T-cell (primary cell): ENCODE measurements at regions not wholly inside any gene's neighbourhood (a gene's known extent, or its start where the extent isn't known, plus 50 kb on each side); places are given as distances from the start of the nearest gene placed in this dataset.
"Not testable (repeated sequence)": the region's sequence is repeated elsewhere in the genome, so short reads cannot be mapped to it uniquely, and the experiment has no call there.

ENCODE experiments used
- ATAC-seq, 4 experiments: fragments of 200-7000 bp in 3 of 4; fragments of 150-1000 bp in 1 of 4; cut with Tn5 transposase; replicated peaks in 1 of 4; 1 replicate in 3 of 4; 2 replicates in 1 of 4; pipeline ENCODE4 v1.10.0; 2021; ENCODE audit warnings: moderate library complexity in 3 of 4, mild to moderate bottlenecking in 2 of 4, moderate number of reproducible peaks in 1 of 4
- CTCF ChIA-PET, 2 donors: fragments of 300-600 bp; sonication (Branson Sonifier 250); formaldehyde crosslinking; loops; one replicate each; lab custom pipeline; 2022; ENCODE audit warnings: antibody characterized with exemption in 2 of 2; lab: Charles Lee
- POLR2A ChIA-PET, 2 donors: fragments of 300-600 bp; sonication (Branson Sonifier 250); formaldehyde crosslinking; loops; one replicate each; lab custom pipeline; 2022; ENCODE audit warnings: antibody characterized with exemption in 2 of 2; lab: Charles Lee
- DNase-seq, 35 experiments: peaks; one replicate each; pipeline versions ENCODE4 v3.0.0 to v3.0.0-alpha.2; 2013 to 2023
- H3K27ac ChIP-seq: one replicate; pipeline ENCODE4 v1.5.1; 2013; ENCODE audit warnings: low read length
- H3K27me3 ChIP-seq, 2 experiments: replicated peaks in 1 of 2; 1 replicate in 1 of 2; 2 replicates in 1 of 2; pipeline versions ENCODE4 v1.6.1 to v1.7.0; 2013; ENCODE audit warnings: low read length in 1 of 2, mixed read lengths in 1 of 2; ENCODE audit not compliant: control insufficient read depth in 2 of 2, insufficient read depth in 2 of 2; ENCODE audit errors: extremely low read depth in 1 of 2
- H3K36me3 ChIP-seq, 2 donors: 1 replicate in 1 of 2; 2 replicates in 1 of 2; pipeline versions ENCODE4 v1.6.1 to v1.7.0; 2013; ENCODE audit warnings: low read length in 1 of 2; ENCODE audit not compliant: control insufficient read depth in 2 of 2, insufficient read depth in 1 of 2; ENCODE audit errors: extremely low read depth in 1 of 2
- H3K4me1 ChIP-seq, 2 experiments: 1 replicate in 1 of 2; 2 replicates in 1 of 2; pipeline versions ENCODE4 v1.6.1 to v1.7.0; 2013; ENCODE audit warnings: low read length in 2 of 2, mixed read lengths in 1 of 2; ENCODE audit not compliant: insufficient read depth in 2 of 2, control insufficient read depth in 1 of 2; ENCODE audit errors: extremely low read depth in 1 of 2
- H3K4me3 ChIP-seq, 2 donors: 1 replicate in 1 of 2; 2 replicates in 1 of 2; pipeline versions ENCODE4 v1.5.1 to v1.7.0; 2013; ENCODE audit warnings: mild to moderate bottlenecking in 2 of 2, low read length in 1 of 2, moderate library complexity in 1 of 2; ENCODE audit not compliant: control insufficient read depth in 1 of 2; ENCODE audit errors: extremely low read depth in 1 of 2
- H3K9me3 ChIP-seq: 2 replicates; pipeline ENCODE4 v1.7.0; 2013
- H3K27ac Mint-ChIP-seq, 2 donors: one replicate each; pipeline ENCODE4 v1.8.0; 2020 to 2021; ENCODE audit warnings: mild to moderate bottlenecking in 2 of 2, mixed read lengths in 2 of 2
- H3K27me3 Mint-ChIP-seq, 2 donors: one replicate each; pipeline ENCODE4 v1.8.0; 2021 to 2022; ENCODE audit warnings: mixed read lengths in 2 of 2
- H3K36me3 Mint-ChIP-seq: one replicate; pipeline ENCODE4 v1.8.0; 2021; ENCODE audit warnings: mixed read lengths
- H3K4me1 Mint-ChIP-seq, 3 donors: one replicate each; pipeline ENCODE4 v1.8.0; 2020 to 2022; ENCODE audit warnings: mixed read lengths in 3 of 3, mild to moderate bottlenecking in 1 of 3
- H3K4me3 Mint-ChIP-seq, 3 donors: one replicate each; pipeline ENCODE4 v1.8.0; 2020 to 2022; ENCODE audit warnings: mild to moderate bottlenecking in 3 of 3, mixed read lengths in 3 of 3, moderate library complexity in 3 of 3
- H3K9me3 Mint-ChIP-seq, 3 donors: one replicate each; pipeline ENCODE4 v1.8.0; 2020 to 2022; ENCODE audit warnings: mixed read lengths in 3 of 3
- WGBS: methylation state at CpG from one replicate; pipeline ENCODE4 v1.1.5; 2013; ENCODE audit warnings: missing lambda C conversion rate; ENCODE audit not compliant: insufficient coverage; 5-methylcytosine and 5-hydroxymethylcytosine counted together

DNA sequence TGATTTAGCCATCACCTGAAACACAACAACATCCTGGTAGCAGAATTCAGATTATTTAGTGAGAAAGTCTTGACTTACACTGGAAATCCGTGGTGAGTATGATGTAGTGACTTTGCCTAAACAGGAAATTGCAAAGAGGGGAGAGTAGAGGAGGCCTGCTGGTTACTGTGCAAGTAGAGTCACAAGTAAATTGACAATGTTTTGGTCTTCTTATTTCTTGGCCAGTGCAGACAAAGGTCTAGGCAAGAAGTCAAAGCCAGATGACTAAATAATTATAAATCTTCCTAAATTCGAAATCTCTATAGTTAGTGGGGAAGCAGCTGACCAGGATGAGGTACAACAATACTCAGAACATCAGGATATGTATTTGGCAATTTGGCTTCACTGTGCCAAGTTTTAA is 159.5 kb upstream of the KCTD3 start:
- Mint-ChIP-seq H3K9me3 (peaks cover 0 to 3% (median 2%) of the 10 kb centered on the region in 3 donors), H3K27ac (no peak overlapping the region), H3K36me3 (no peaks in the 10 kb centered on the region), H3K4me3 (no peak overlapping the region), H3K4me1 (no peaks in the 10 kb centered on the region), H3K27me3 (no peaks in the 10 kb centered on the region)
- no peaks in the 10 kb centered on the region for H3K36me3 ChIP-seq
- H3K4me1 ChIP-seq = no peaks in the 10 kb centered on the region
- no peak for DNase-seq
- CTCF ChIA-PET = no interaction called here
- POLR2A ChIA-PET = no interaction called here
- no CpG with 5 or more reads among the region's 2 CpGs for WGBS
- no peaks in the 10 kb centered on the region for H3K27me3 ChIP-seq
- ATAC-seq = no peak
- H3K4me3 ChIP-seq = no peak overlapping the region
- H3K9me3 ChIP-seq = no peaks in the 10 kb centered on the region
- no peak overlapping the region for H3K27ac ChIP-seq

- ATAC-seq, H3K27ac Mint-ChIP-seq, H3K36me3 ChIP-seq, H3K4me3 Mint-ChIP-seq, H3K27me3 Mint-ChIP-seq, H3K36me3 Mint-ChIP-seq, H3K4me1 Mint-ChIP-seq, H3K4me1 ChIP-seq, DNase-seq, POLR2A ChIA-PET, H3K27me3 ChIP-seq, CTCF ChIA-PET, H3K9me3 Mint-ChIP-seq, H3K4me3 ChIP-seq, H3K27ac ChIP-seq, H3K9me3 ChIP-seq: not testable (repeated sequence)
- WGBS = no CpG with 5 or more reads among the region's 4 CpGs
These were observed 157.6 kb upstream of the KCTD3 start for GRCh38 chr1:215409546-215409945.

DNA sequence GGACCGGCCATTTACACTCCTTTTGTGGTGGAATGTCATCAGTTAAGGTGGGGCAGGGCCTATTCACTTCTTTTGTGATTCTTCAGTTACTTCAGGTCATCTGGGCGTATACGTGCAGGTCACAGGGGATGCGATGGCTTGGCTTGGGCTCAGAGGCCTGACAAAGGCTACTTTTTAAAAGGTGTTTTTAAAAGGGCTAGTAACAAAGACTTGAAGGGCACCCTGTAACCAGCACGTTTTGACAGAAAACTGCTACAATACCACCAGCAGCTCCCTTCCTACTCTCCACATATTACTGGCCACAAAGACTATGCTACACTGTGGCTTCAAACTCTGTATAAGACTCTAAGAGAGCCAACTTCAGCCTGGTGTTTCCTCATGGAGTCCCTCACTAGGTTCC is 151.6 kb upstream of the KCTD3 start:
- H3K27me3 ChIP-seq, H3K36me3 ChIP-seq, H3K9me3 Mint-ChIP-seq, H3K4me3 ChIP-seq, H3K27ac Mint-ChIP-seq, POLR2A ChIA-PET, H3K4me3 Mint-ChIP-seq, H3K9me3 ChIP-seq, H3K4me1 ChIP-seq, DNase-seq, ATAC-seq, H3K27me3 Mint-ChIP-seq, H3K36me3 Mint-ChIP-seq, H3K4me1 Mint-ChIP-seq, CTCF ChIA-PET, H3K27ac ChIP-seq: not testable (repeated sequence)
- no CpG with 5 or more reads among the region's 5 CpGs for WGBS

DNA sequence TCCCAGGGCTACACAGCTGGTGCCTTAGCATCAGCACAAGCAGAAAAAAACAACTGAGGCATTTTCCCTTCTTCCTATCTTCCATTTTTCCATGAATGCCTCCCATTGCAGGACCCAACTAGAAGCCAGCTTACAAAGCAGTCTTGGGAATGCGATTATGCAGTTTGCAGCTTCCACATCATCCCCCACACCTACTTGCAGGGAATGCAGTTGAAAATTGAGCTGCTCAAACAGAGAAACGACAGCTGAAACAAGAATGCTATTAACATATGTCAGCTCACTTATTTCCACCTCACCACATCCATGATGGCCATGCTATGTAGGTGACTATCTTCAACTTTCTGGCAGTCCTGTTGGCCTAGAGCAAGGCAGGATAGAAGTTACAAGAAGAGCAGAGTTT is 150.6 kb upstream of the KCTD3 start:
- H3K9me3 Mint-ChIP-seq = peaks cover 0 to under 1% (median 0%) of the 10 kb centered on the region in 3 donors
- no peak for DNase-seq

DNA sequence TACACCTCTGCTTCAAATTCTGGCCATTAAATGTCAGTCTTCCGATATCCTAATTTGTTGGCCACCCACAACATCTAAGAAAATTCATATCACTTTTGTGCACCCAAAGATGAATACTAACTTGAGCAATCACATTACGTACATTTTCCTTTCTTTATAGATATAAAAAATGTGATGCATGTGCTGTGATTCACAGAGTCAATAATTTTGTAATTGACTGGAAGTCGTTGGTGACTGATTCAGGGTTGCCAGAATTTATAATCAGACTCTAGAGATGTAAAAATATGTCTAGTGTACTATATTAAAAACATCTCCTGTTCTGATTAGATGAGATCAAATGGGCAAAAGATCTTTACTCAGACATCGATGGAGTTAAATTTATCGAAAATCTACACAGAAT is 150.0 kb upstream of the KCTD3 start:
- ChIA-PET CTCF (no interaction called here), POLR2A (no interaction called here)
- H3K4me1 Mint-ChIP-seq = no peaks in the 10 kb centered on the region
- H3K36me3 Mint-ChIP-seq = no peaks in the 10 kb centered on the region
- Histone ChIP-seq H3K36me3 (no peaks in the 10 kb centered on the region), H3K27ac (no peak overlapping the region), H3K4me3 (no peak overlapping the region), H3K27me3 (no peaks in the 10 kb centered on the region), H3K4me1 (no peaks in the 10 kb centered on the region), H3K9me3 (no peaks in the 10 kb centered on the region)
- ATAC-seq = no peak
- H3K27ac Mint-ChIP-seq = no peak overlapping the region
- no peak overlapping the region for H3K4me3 Mint-ChIP-seq
- no peak for DNase-seq
- WGBS = no CpG with 5 or more reads among the region's 5 CpGs
- no peaks in the 10 kb centered on the region for H3K27me3 Mint-ChIP-seq
- H3K9me3 Mint-ChIP-seq = no peaks in the 10 kb centered on the region

More for the DNA sequence above, 150.6 kb upstream of the KCTD3 start:
- no peaks in the 10 kb centered on the region for H3K36me3 ChIP-seq
- Mint-ChIP-seq H3K4me3 (no peak overlapping the region), H3K4me1 (no peaks in the 10 kb centered on the region), H3K27ac (no peak overlapping the region), H3K36me3 (no peaks in the 10 kb centered on the region), H3K27me3 (no peaks in the 10 kb centered on the region)
- ChIA-PET CTCF (no interaction called here), POLR2A (no interaction called here)
- ATAC-seq = no peak
- no peaks in the 10 kb centered on the region for H3K27me3 ChIP-seq
- no CpG with 5 or more reads among the region's 2 CpGs for WGBS
- no peak overlapping the region for H3K27ac ChIP-seq
- no peaks in the 10 kb centered on the region for H3K9me3 ChIP-seq
- H3K4me1 ChIP-seq = no peaks in the 10 kb centered on the region
- H3K4me3 ChIP-seq = no peak overlapping the region

DNA sequence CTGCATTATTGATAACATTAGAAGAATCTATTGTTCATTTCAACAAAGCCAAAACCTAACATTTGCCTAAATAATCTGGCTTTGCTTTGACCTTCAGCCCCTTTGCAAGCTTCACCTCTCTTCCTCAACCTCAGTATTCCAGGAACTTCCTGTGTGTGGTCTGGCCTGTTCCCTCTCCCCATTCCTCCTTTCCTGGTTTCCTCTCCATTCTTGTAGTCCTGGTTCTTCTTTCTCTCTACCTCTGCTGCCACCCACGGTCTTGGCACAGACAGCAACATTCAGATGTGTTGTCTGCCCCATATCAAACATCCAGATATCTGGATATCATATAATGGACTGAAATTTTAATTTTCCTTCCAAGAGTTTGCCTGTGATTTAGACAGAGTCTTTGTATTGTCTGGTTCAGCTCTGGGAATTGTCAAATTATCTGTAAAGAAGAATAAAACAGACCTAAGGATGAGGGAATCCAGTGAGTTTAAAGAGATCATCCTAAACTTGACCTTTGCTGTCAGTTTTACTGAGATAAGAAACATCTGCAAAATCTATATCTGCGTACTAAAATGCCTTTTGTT is 148.1 kb upstream of the KCTD3 start:
- DNase-seq = no peak
- no peak overlapping the region for H3K27ac Mint-ChIP-seq
- no peak overlapping the region for H3K27ac ChIP-seq
- no peak for ATAC-seq
- H3K36me3 Mint-ChIP-seq = no peaks in the 10 kb centered on the region
- ChIA-PET CTCF (no interaction called here), POLR2A (no interaction called here)
- H3K4me1 ChIP-seq = no peaks in the 10 kb centered on the region
- no peak overlapping the region for H3K4me3 ChIP-seq
- H3K9me3 Mint-ChIP-seq = no peaks in the 10 kb centered on the region
- H3K4me3 Mint-ChIP-seq = no peak overlapping the region
- no peaks in the 10 kb centered on the region for H3K27me3 ChIP-seq
- peaks cover 0 to 5% of the 10 kb centered on the region in 2 donors for H3K27me3 Mint-ChIP-seq
- H3K36me3 ChIP-seq = no peaks in the 10 kb centered on the region
- no CpG with 5 or more reads among the region's 2 CpGs for WGBS
- no peaks in the 10 kb centered on the region for H3K4me1 Mint-ChIP-seq
- no peaks in the 10 kb centered on the region for H3K9me3 ChIP-seq

DNA sequence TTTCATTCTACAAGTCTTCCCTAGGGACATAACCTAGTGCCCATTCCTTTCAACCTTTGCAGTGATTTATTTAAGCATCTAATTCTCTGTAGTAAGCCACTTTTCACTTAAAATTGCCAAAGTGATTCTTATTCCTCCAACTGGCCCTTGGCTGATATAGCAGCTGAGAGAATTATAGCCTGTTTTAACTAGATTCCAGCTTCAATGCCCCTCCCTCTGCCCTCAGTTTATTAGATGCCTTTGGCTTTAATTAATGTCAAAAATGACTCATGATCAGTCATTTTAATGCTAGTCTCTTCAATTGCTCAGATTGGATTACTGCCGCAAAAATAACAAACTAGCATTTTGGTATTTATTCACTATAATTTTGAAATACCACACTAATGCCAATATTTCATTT is 145.4 kb upstream of the KCTD3 start:
- Mint-ChIP-seq H3K4me3 (no peak overlapping the region), H3K27me3 (peaks cover 0 to 5% of the 10 kb centered on the region in 2 donors), H3K36me3 (no peaks in the 10 kb centered on the region), H3K9me3 (no peaks in the 10 kb centered on the region), H3K4me1 (no peaks in the 10 kb centered on the region), H3K27ac (no peak overlapping the region)
- H3K27me3 ChIP-seq = no peaks in the 10 kb centered on the region
- H3K4me3 ChIP-seq = no peak overlapping the region
- H3K4me1 ChIP-seq = no peaks in the 10 kb centered on the region
- DNase-seq (no peak), ATAC-seq (no peak)
- H3K27ac ChIP-seq = no peak overlapping the region
- no CpG with 5 or more reads among the region's 1 CpG for WGBS
- POLR2A ChIA-PET = no interaction called here
- no peaks in the 10 kb centered on the region for H3K36me3 ChIP-seq
- CTCF ChIA-PET = no interaction called here
- H3K9me3 ChIP-seq = no peaks in the 10 kb centered on the region
